ENCODE measurements at regions not wholly inside any gene's neighbourhood (a gene's known extent, or its start where the extent isn't known, plus 50 kb on each side); places are given as distances from the start of the nearest gene placed in this dataset.

DNA sequence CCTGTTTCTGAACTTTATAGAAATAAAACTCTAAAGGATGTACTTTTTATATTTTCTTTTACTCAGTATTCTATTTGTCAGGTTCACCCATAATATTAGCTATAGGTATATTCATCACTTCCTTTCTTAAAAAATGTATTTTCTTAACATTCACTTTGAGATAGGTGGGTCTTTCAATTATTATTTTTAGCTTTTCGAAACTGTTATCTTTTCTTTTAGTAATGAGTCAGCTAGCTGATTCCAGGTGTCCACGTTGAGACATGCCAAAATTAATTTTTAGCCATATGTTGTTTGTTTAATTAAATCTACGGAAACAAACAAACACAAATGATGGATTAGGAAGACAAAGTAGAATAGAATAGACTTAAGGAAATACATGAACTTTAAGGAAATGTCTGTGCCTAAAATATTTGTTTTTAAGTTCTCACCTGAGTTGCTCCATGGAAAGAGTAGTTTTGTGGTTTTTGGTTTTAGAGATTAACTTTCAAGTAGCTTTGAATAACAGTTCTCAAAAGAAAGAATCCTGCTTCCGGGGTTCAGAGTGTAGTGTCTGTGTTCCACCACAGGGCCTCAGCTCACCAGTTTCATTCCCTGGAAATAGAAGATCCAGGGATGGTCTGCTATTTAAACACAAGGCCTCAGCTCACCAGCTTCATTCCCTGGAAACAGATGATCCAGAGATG, 435.0 kb downstream of the HAO1 start:
- TF ChIP-seq, protein P1, sequence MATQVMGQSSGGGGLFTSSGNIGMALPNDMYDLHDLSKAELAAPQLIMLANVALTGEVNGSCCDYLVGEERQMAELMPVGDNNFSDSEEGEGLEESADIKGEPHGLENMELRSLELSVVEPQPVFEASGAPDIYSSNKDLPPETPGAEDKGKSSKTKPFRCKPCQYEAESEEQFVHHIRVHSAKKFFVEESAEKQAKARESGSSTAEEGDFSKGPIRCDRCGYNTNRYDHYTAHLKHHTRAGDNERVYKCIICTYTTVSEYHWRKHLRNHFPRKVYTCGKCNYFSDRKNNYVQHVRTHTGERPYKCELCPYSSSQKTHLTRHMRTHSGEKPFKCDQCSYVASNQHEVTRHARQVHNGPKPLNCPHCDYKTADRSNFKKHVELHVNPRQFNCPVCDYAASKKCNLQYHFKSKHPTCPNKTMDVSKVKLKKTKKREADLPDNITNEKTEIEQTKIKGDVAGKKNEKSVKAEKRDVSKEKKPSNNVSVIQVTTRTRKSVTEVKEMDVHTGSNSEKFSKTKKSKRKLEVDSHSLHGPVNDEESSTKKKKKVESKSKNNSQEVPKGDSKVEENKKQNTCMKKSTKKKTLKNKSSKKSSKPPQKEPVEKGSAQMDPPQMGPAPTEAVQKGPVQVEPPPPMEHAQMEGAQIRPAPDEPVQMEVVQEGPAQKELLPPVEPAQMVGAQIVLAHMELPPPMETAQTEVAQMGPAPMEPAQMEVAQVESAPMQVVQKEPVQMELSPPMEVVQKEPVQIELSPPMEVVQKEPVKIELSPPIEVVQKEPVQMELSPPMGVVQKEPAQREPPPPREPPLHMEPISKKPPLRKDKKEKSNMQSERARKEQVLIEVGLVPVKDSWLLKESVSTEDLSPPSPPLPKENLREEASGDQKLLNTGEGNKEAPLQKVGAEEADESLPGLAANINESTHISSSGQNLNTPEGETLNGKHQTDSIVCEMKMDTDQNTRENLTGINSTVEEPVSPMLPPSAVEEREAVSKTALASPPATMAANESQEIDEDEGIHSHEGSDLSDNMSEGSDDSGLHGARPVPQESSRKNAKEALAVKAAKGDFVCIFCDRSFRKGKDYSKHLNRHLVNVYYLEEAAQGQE (IDR thresholded peaks at IDR 0.05; ENCODE audit: unreplicated experiment): no peak
- TF ChIP-seq, protein P2, sequence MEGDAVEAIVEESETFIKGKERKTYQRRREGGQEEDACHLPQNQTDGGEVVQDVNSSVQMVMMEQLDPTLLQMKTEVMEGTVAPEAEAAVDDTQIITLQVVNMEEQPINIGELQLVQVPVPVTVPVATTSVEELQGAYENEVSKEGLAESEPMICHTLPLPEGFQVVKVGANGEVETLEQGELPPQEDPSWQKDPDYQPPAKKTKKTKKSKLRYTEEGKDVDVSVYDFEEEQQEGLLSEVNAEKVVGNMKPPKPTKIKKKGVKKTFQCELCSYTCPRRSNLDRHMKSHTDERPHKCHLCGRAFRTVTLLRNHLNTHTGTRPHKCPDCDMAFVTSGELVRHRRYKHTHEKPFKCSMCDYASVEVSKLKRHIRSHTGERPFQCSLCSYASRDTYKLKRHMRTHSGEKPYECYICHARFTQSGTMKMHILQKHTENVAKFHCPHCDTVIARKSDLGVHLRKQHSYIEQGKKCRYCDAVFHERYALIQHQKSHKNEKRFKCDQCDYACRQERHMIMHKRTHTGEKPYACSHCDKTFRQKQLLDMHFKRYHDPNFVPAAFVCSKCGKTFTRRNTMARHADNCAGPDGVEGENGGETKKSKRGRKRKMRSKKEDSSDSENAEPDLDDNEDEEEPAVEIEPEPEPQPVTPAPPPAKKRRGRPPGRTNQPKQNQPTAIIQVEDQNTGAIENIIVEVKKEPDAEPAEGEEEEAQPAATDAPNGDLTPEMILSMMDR (conservative IDR thresholded peaks at IDR 0.05; ENCODE audit: low read depth in 2 of 2): no peak
- TF ChIP-seq EZH2 (IDR thresholded peaks at IDR 0.05; ENCODE audit: low read depth, unreplicated experiment): no peak
- no peak for TF ChIP-seq POLR2AphosphoS5 (IDR thresholded peaks at IDR 0.05; ENCODE audit: low read depth)
- TF ChIP-seq EZH2phosphoT487 (IDR thresholded peaks at IDR 0.05; ENCODE audit: unreplicated experiment): no peak
- TF ChIP-seq, protein P3, sequence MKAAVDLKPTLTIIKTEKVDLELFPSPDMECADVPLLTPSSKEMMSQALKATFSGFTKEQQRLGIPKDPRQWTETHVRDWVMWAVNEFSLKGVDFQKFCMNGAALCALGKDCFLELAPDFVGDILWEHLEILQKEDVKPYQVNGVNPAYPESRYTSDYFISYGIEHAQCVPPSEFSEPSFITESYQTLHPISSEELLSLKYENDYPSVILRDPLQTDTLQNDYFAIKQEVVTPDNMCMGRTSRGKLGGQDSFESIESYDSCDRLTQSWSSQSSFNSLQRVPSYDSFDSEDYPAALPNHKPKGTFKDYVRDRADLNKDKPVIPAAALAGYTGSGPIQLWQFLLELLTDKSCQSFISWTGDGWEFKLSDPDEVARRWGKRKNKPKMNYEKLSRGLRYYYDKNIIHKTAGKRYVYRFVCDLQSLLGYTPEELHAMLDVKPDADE (IDR thresholded peaks at IDR 0.05): no peak
- no peak for TF ChIP-seq STAT1 (IDR thresholded peaks at IDR 0.05; ENCODE audit: unreplicated experiment)
- no peak for TF ChIP-seq CREB1 (CRISPR knock-in tag; IDR thresholded peaks at IDR 0.05; ENCODE audit: low read depth)
- no peak for TF ChIP-seq JUNB (IDR thresholded peaks at IDR 0.05; ENCODE audit: unreplicated experiment)
- TF ChIP-seq ZNF331 (CRISPR knock-in tag; IDR thresholded peaks at IDR 0.05; ENCODE audit: low read depth): no peak
- no peak for TF ChIP-seq ZNF114 (CRISPR knock-in tag; IDR thresholded peaks at IDR 0.05)
- no peak for TF ChIP-seq NANOG (IDR thresholded peaks at IDR 0.05; ENCODE audit: borderline replicate concordance)
- TF ChIP-seq, protein P4, sequence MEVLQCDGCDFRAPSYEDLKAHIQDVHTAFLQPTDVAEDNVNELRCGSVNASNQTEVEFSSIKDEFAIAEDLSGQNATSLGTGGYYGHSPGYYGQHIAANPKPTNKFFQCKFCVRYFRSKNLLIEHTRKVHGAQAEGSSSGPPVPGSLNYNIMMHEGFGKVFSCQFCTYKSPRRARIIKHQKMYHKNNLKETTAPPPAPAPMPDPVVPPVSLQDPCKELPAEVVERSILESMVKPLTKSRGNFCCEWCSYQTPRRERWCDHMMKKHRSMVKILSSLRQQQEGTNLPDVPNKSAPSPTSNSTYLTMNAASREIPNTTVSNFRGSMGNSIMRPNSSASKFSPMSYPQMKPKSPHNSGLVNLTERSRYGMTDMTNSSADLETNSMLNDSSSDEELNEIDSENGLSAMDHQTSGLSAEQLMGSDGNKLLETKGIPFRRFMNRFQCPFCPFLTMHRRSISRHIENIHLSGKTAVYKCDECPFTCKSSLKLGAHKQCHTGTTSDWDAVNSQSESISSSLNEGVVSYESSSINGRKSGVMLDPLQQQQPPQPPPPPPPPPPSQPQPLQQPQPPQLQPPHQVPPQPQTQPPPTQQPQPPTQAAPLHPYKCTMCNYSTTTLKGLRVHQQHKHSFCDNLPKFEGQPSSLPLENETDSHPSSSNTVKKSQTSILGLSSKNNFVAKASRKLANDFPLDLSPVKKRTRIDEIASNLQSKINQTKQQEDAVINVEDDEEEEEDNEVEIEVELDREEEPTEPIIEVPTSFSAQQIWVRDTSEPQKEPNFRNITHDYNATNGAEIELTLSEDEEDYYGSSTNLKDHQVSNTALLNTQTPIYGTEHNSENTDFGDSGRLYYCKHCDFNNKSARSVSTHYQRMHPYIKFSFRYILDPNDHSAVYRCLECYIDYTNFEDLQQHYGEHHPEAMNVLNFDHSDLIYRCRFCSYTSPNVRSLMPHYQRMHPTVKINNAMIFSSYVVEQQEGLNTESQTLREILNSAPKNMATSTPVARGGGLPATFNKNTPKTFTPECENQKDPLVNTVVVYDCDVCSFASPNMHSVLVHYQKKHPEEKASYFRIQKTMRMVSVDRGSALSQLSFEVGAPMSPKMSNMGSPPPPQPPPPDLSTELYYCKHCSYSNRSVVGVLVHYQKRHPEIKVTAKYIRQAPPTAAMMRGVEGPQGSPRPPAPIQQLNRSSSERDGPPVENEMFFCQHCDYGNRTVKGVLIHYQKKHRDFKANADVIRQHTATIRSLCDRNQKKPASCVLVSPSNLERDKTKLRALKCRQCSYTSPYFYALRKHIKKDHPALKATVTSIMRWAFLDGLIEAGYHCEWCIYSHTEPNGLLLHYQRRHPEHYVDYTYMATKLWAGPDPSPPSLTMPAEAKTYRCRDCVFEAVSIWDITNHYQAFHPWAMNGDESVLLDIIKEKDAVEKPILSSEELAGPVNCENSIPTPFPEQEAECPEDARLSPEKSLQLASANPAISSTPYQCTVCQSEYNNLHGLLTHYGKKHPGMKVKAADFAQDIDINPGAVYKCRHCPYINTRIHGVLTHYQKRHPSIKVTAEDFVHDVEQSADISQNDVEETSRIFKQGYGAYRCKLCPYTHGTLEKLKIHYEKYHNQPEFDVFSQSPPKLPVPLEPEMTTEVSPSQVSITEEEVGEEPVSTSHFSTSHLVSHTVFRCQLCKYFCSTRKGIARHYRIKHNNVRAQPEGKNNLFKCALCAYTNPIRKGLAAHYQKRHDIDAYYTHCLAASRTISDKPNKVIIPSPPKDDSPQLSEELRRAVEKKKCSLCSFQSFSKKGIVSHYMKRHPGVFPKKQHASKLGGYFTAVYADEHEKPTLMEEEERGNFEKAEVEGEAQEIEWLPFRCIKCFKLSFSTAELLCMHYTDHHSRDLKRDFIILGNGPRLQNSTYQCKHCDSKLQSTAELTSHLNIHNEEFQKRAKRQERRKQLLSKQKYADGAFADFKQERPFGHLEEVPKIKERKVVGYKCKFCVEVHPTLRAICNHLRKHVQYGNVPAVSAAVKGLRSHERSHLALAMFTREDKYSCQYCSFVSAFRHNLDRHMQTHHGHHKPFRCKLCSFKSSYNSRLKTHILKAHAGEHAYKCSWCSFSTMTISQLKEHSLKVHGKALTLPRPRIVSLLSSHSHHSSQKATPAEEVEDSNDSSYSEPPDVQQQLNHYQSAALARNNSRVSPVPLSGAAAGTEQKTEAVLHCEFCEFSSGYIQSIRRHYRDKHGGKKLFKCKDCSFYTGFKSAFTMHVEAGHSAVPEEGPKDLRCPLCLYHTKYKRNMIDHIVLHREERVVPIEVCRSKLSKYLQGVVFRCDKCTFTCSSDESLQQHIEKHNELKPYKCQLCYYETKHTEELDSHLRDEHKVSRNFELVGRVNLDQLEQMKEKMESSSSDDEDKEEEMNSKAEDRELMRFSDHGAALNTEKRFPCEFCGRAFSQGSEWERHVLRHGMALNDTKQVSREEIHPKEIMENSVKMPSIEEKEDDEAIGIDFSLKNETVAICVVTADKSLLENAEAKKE (CRISPR knock-in tag; IDR thresholded peaks at IDR 0.05): no peak

Data from GM23338 (cell line).